ENCODE measurements at regions not wholly inside any gene's neighbourhood (a gene's known extent, or its start where the extent isn't known, plus 50 kb on each side); places are given as distances from the start of the nearest gene placed in this dataset.

DNA sequence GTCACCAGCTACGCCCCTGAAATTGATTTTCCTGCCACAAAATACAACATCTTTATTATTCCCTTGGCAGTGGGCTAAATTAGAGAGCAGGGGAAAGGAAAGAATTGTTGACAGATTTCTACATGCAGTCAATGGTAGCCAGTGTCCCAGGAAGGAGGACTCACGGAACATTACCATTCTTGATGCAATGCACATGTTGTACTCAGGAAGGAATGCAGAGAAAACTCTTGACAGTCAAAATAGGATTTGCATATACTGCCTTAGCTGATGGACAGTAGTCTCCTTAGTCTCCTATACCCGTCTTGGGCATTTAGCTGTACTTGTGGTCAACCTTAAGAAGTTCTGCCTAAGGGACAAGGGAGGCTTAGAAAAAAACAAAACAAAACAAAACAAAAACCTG is 158.0 kb upstream of the GYPA start:
- no peak overlapping the region for H3K4me3 ChIP-seq (ENCODE audit: low read depth, low read length)
- DNase-seq (ENCODE audit: low read depth, low spot score): no peak
- in situ Hi-C loops (cut with HindIII; ENCODE audit: low sequenced_read_pairs): no loop called here
- TF ChIP-seq CTCF (IDR thresholded peaks at IDR 0.05; ENCODE audit: low read depth, low read length): no peak

- H3K4me3 ChIP-seq (ENCODE audit: low read depth, low read length): no peak overlapping the region
- in situ Hi-C loops (cut with HindIII; ENCODE audit: low sequenced_read_pairs): no loop called here
- DNase-seq (ENCODE audit: low read depth, low spot score): no peak
- TF ChIP-seq CTCF (IDR thresholded peaks at IDR 0.05; ENCODE audit: low read depth, low read length): no peak
These were observed 160.1 kb upstream of the GYPA start for GRCh38 chr4:144300616-144301015.

- in situ Hi-C loops (cut with HindIII; ENCODE audit: low sequenced_read_pairs): no loop called here
- H3K4me3 ChIP-seq (ENCODE audit: low read depth, low read length): no peak overlapping the region
- TF ChIP-seq CTCF (IDR thresholded peaks at IDR 0.05; ENCODE audit: low read depth, low read length): no peak
- no peak for DNase-seq (ENCODE audit: low read depth, low spot score)
These were observed 162.4 kb upstream of the GYPA start for GRCh38 chr4:144302704-144303536.

GRCh38 chr4:144304025-144304424 is 163.5 kb upstream of the GYPA start:
- in situ Hi-C loops (cut with HindIII; ENCODE audit: low sequenced_read_pairs): no loop called here
- no peak overlapping the region for H3K4me3 ChIP-seq (ENCODE audit: low read depth, low read length)
- no peak for DNase-seq (ENCODE audit: low read depth, low spot score)
- no peak for TF ChIP-seq CTCF (IDR thresholded peaks at IDR 0.05; ENCODE audit: low read depth, low read length)

GRCh38 chr4:144310535-144310934 is 170.0 kb upstream of the GYPA start:
- DNase-seq (ENCODE audit: low read depth, low spot score): no peak
- in situ Hi-C loops (cut with HindIII; ENCODE audit: low sequenced_read_pairs): no loop called here
- no peak overlapping the region for H3K4me3 ChIP-seq (ENCODE audit: low read depth, low read length)
- no peak for TF ChIP-seq CTCF (IDR thresholded peaks at IDR 0.05; ENCODE audit: low read depth, low read length)

DNA sequence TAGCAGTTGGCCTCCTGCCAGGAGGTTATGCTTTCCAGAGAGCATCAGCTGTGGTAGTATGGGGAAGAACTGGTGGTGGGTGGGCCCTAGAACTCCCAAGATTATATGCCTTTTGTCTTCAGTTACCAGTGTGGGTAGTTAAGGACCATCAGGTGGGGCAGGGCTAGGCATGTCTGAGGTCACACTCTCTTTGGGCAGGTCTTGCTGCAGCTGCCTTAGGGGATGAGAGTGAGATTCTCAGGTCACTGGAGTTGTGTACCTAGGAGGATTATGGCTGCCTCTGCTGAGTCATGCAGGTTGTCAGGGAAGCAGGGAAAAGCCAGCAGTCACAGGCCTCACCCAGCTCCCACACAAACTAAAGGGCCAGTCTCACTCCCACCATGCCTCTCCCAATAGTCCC is 172.9 kb upstream of the GYPA start:
- DNase-seq (ENCODE audit: low read depth, low spot score): no peak
- H3K4me3 ChIP-seq (ENCODE audit: low read depth, low read length): no peak overlapping the region
- in situ Hi-C loops (cut with HindIII; ENCODE audit: low sequenced_read_pairs): no loop called here
- TF ChIP-seq CTCF (IDR thresholded peaks at IDR 0.05; ENCODE audit: low read depth, low read length): no peak
